ENCODE measurements at regions not wholly inside any gene's neighbourhood (a gene's known extent, or its start where the extent isn't known, plus 50 kb on each side); places are given as distances from the start of the nearest gene placed in this dataset.

- TF ChIP-seq CTCF (IDR thresholded peaks at IDR 0.05; ENCODE audit: low read depth, low read length) = no peak
- no peaks in the 10 kb centered on the region for H3K9me3 ChIP-seq
- DNase-seq = no peak
- no peaks in the 10 kb centered on the region for H3K4me1 ChIP-seq
- H3K27me3 ChIP-seq = no peaks in the 10 kb centered on the region
- H3K4me3 ChIP-seq (ENCODE audit: low read depth, low read length) = no peak overlapping the region
- H3K36me3 ChIP-seq = no peaks in the 10 kb centered on the region
These were observed 634.2 kb downstream of the BNC2 start for GRCh38 chr9:16236311-16236710.

- H3K36me3 ChIP-seq = no peaks in the 10 kb centered on the region
- DNase-seq = no peak
- H3K4me3 ChIP-seq (ENCODE audit: low read depth, low read length) = no peak overlapping the region
- no peaks in the 10 kb centered on the region for H3K4me1 ChIP-seq
- TF ChIP-seq CTCF (IDR thresholded peaks at IDR 0.05; ENCODE audit: low read depth, low read length) = no peak
- H3K9me3 ChIP-seq = no peaks in the 10 kb centered on the region
- H3K27me3 ChIP-seq = no peaks in the 10 kb centered on the region
These were observed 633.6 kb downstream of the BNC2 start for GRCh38 chr9:16236882-16237281.

- H3K27me3 ChIP-seq = no peaks in the 10 kb centered on the region
- H3K4me1 ChIP-seq = no peaks in the 10 kb centered on the region
- no peaks in the 10 kb centered on the region for H3K36me3 ChIP-seq
- no peak overlapping the region for H3K4me3 ChIP-seq (ENCODE audit: low read depth, low read length)
- DNase-seq = no peak
- no peak for TF ChIP-seq CTCF (IDR thresholded peaks at IDR 0.05; ENCODE audit: low read depth, low read length)
- no peaks in the 10 kb centered on the region for H3K9me3 ChIP-seq
These were observed 631.8 kb downstream of the BNC2 start for GRCh38 chr9:16238623-16239138.

- no peaks in the 10 kb centered on the region for H3K27me3 ChIP-seq
- DNase-seq = no peak
- H3K36me3 ChIP-seq = no peaks in the 10 kb centered on the region
- H3K9me3 ChIP-seq = no peaks in the 10 kb centered on the region
- TF ChIP-seq CTCF (IDR thresholded peaks at IDR 0.05; ENCODE audit: low read depth, low read length) = no peak
- H3K4me3 ChIP-seq (ENCODE audit: low read depth, low read length) = no peak overlapping the region
- no peaks in the 10 kb centered on the region for H3K4me1 ChIP-seq
These were observed 629.2 kb downstream of the BNC2 start for GRCh38 chr9:16241231-16241630.

GRCh38 chr9:16243798-16244197, 626.7 kb downstream of the BNC2 start:
- TF ChIP-seq CTCF (IDR thresholded peaks at IDR 0.05; ENCODE audit: low read depth, low read length) = no peak
- DNase-seq = no peak
- no peak overlapping the region for H3K4me3 ChIP-seq (ENCODE audit: low read depth, low read length)
- no peaks in the 10 kb centered on the region for H3K4me1 ChIP-seq
- no peaks in the 10 kb centered on the region for H3K27me3 ChIP-seq
- H3K36me3 ChIP-seq = no peaks in the 10 kb centered on the region
- H3K9me3 ChIP-seq = no peaks in the 10 kb centered on the region

- Histone ChIP-seq H3K9me3 (no peaks in the 10 kb centered on the region), H3K4me1 (no peaks in the 10 kb centered on the region), H3K27me3 (no peaks in the 10 kb centered on the region), H3K36me3 (no peaks in the 10 kb centered on the region), H3K4me3 (ENCODE audit: low read depth, low read length) (no peak overlapping the region)
- no peak for DNase-seq
- TF ChIP-seq CTCF (IDR thresholded peaks at IDR 0.05; ENCODE audit: low read depth, low read length) = no peak
These were observed 624.6 kb downstream of the BNC2 start for GRCh38 chr9:16245756-16246440.

Measured in BE2C (cell line).